ES-I3 (cell line): ENCODE measurements at regions not wholly inside any gene's neighbourhood (a gene's known extent, or its start where the extent isn't known, plus 50 kb on each side); places are given as distances from the start of the nearest gene placed in this dataset.
"Not testable (repeated sequence)": the region's sequence is repeated elsewhere in the genome, so short reads cannot be mapped to it uniquely, and the experiment has no call there.

Source experiments
- H3K36me3 ChIP-seq: 2 replicates; pipeline ENCODE4 v1.6.1; 2013; ENCODE audit warnings: mild to moderate bottlenecking, low read length, control low read depth, moderate library complexity; ENCODE audit not compliant: insufficient read depth
- H3K4me1 ChIP-seq: 2 replicates; pipeline ENCODE4 v1.6.1; 2013; ENCODE audit warnings: mild to moderate bottlenecking, control low read depth, low read length; ENCODE audit not compliant: insufficient read depth
- H3K9ac ChIP-seq: 2 replicates; pipeline ENCODE4 v1.6.1; 2013; ENCODE audit warnings: low read depth, mild to moderate bottlenecking, low read length, moderate library complexity
- H3K9me3 ChIP-seq: 2 replicates; pipeline ENCODE4 v1.6.1; 2013; ENCODE audit warnings: mild to moderate bottlenecking, low read length, moderate library complexity; ENCODE audit not compliant: control insufficient read depth, insufficient read depth

DNA sequence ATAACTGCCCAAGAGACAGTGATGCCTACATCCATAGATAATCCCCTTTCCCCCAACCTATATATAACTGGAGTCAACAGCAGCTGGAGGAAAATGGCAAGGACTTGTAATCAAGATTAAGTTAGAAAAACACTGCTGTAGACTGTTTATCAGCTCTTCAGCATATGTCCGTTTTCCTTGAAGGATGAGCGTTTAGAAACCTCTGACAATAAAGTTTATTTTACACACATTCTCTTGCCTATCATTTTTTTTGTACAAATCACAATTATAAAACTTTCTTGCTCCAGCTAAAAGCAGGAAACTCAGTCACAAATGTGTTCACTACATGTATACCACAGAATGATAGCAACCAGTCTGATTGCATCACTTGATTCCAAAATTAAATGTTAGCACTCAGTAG lies 50.8 kb downstream of the PPIAL4G start:
- H3K4me1 ChIP-seq, H3K9me3 ChIP-seq, H3K36me3 ChIP-seq, H3K9ac ChIP-seq: not testable (repeated sequence)

DNA sequence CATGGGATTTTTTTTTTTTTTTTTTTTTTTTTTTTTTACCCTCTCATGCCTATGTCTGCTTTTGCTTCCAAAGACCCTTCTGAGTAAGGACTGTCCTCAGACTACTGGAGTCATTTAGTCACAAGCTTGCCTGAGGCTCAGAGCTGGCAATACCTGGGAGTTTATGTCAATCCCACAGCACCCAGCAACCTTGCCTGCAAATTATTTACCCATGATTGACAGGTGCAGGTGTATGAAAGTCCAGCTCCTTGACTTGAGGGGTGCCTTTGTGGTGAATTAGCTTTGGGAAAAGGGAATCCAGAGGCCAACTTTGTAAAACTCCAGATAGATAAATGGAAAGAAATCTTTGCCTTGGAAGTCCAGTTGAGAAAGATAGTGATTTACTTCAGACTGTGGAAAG lies 53.2 kb downstream of the PPIAL4G start:
- H3K4me1 ChIP-seq, H3K9me3 ChIP-seq, H3K36me3 ChIP-seq, H3K9ac ChIP-seq: not testable (repeated sequence)

DNA sequence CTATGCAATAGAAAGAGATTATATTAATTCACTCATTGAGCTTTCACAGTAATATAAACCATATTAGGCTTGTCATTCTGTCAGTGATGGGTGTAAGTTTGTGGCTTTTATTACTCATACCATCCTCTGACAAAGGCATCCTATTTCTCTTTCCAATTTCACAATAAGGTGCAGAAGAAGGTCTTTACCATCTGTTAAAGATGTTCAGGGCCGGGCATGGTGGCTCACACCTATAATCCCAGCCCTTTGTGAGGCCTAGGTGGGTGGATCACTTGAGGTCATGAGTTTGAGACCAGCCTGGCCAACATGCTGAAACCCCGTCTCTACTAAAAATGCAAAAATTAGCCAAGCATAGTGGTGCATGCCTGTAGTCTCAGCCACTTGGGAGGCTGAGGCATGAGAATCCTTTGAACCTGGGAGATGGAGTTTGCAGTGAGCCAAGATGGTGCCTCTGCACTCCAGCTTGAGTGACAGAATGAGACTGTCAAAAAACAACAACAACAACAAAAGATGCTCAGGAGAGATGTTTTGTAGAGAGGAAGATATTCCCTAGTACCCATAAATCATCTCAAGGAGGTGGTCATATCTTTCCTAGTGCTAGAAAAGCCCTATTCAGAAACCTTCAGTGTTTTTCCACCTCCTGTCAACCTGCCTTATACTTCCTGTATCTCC lies 56.0 kb downstream of the PPIAL4G start:
- not testable (repeated sequence) for H3K36me3 ChIP-seq, H3K9me3 ChIP-seq, H3K9ac ChIP-seq, H3K4me1 ChIP-seq

DNA sequence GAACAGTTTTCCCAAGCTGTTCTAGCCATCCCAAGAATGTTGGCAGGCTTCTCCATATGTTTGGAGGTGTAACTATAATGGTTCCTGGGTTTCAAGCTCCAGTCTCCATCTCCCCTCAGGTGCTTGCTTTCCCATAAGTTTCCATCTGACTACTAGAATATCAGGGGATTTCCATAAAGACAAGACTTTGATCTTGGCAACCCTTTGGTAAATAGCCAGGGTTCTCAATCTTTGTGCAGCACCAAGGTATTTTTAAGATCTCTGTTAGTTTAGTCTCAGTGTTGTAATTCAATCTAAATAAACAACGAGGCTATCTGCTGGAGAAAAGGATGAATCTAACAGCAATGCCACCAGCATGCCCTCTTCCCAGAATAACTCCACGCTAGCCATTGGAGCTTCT lies 56.7 kb downstream of the PPIAL4G start:
- not testable (repeated sequence) for H3K36me3 ChIP-seq, H3K4me1 ChIP-seq, H3K9me3 ChIP-seq, H3K9ac ChIP-seq

DNA sequence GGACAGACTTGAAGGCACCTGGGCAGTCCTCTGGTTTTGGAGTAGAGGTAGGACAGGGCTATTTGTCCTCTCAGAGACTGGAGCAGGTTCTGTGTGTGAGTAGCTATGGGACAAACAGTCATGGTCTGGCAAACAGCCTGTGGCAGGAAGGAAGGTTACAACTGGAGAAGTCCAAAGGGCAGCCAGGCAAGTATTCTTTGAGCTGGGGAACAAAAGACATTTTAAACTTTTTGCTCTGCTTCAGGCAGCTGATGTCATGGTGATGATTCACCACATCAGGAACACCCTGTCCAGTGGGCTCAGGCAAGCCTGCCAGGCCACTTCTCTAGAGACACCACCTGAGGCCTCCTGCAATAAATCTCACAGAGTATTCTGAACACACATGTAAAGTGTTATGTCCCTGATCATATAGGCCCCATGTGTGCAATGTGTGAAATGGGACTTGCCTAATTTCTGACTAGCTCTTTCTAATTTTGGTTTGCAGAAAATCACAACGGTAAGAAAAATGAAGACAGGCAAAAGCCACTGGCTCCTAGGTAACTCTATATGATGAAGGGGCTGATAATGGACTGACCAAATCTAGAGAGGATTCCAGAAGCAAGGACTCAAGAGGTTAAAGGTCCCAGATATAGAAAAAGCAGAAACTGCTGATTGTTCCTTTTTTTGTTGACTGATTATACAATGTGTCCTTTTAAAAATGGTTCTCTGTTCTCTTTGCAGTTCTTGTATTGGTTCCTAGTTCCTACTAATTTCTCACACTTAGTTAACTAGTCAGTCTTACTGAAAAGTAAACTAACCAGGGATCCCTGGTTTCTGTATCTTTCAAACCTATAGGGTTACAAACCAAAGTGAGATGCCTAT lies 58.7 kb downstream of the PPIAL4G start:
- not testable (repeated sequence) for H3K9me3 ChIP-seq, H3K4me1 ChIP-seq, H3K36me3 ChIP-seq, H3K9ac ChIP-seq

DNA sequence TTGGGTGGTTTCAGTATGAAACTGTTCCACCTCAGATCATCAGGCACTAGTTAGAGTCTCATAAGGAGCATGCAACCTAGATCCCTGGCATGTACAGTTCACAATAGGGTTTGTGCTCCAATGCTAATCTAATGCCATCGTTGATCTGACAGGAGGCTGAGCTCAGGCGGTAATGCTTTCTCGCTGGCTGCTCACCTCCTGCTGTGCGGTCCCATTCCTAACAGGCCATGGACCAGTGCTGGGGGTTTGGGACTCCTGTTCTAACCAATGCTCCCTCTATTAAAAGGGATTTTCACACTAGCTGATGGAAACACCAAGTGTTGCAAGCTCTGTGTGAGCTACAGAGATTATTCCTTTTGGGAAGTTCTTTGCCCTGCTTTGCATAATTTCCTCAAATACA lies 60.2 kb downstream of the PPIAL4G start:
- H3K4me1 ChIP-seq, H3K9me3 ChIP-seq, H3K36me3 ChIP-seq, H3K9ac ChIP-seq: not testable (repeated sequence)

DNA sequence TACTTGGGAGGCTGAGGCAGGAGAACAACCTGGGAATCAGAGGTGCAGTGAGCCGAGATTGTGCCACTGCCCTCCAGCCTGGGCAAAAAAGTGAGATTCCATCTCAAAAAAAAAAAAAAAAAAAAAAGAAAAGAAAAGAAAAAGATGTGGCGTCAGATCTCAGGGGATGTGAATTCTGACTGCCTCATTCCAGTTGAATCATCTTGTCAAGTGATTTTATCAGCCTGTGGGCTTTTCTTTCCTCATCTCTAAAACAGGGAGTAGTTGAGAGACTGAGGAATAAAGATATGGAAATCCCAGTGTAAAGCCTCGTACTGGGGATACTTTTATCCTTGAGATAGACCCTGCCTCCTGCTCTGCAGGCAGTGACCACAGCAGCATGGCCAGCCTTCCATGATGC lies 65.9 kb downstream of the PPIAL4G start:
- H3K9ac ChIP-seq, H3K4me1 ChIP-seq, H3K36me3 ChIP-seq, H3K9me3 ChIP-seq: not testable (repeated sequence)

DNA sequence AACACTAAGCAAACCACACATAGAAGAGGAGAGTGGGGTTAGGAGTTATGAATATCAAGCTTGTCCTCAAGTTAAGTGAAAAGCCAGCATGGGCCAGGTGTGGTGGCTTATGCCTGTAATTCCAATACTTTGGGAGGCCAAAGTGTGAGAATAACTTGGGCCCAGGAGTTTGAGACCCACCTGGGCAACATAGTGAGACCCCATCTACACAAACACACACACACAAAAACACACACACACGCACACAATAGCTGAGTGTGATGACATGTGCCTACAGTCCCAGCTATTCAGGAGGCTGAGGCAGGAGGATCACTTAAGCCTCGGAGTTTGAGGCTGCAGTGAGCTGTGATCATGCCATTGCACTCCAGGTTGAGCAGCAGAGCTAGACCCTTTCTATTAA lies 69.7 kb downstream of the PPIAL4G start:
- H3K9ac ChIP-seq, H3K4me1 ChIP-seq, H3K36me3 ChIP-seq, H3K9me3 ChIP-seq: not testable (repeated sequence)

DNA sequence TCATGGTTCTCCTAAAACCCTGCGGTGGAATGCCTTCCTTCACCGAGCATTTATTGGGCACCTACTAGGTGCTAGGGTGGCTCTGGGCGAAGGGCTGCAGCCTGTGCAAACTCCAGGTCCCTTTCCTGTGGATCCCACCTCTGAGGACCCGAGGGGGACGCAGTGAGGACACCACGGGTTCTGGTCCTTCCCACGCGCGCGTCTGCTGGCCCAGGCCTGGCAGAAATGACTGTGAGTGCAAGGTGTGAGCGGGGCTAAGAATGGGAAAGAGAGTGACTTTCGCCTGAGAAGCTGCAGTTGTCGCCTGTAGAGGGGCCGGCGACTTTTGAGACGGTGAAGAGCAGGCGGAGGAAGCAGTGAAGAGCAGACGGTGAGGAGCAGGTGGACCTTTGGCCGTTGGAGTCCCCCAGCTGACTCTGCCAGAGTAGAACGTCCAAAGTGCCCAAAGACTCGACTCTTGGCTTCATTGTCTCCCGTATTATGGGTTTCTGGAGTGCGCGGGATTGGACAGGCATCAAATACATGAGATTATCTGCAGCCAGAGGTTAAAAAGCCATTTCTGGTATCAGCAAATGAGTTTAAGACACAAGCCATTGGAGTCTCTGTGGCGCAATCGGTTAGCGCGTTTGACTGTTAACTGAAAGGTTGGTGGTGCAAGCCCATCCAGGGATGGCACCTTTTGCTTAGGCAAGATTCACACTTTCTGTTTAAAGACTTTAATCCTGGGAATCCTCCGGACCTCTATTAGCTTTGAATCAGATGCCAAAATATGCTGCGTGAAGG lies 78.1 kb downstream of the PPIAL4G start:
- not testable (repeated sequence) for H3K9ac ChIP-seq

DNA sequence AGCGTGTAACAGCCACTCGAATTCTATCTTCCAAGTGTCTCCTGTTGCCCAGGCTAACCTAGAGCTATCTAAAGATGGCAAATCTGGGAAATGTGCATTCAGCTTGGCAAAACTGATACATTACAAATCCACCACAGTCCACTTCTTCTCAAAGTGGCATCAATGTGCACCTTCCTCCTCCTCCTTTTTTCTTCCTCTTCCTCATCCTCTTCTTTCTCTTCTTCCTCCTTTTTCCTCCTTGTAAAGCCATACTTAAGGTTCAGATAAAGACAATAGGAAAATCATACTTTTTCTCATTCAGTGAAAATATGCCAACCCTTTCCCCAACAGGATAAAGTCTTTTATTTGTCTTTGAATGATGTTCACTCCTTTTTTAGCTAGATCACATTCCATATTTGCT lies 79.2 kb downstream of the PPIAL4G start:
- not testable (repeated sequence) for H3K9ac ChIP-seq, H3K4me1 ChIP-seq, H3K36me3 ChIP-seq, H3K9me3 ChIP-seq

More for the DNA sequence above, 78.1 kb downstream of the PPIAL4G start:
- H3K4me1 ChIP-seq, H3K36me3 ChIP-seq, H3K9me3 ChIP-seq: not testable (repeated sequence)

DNA sequence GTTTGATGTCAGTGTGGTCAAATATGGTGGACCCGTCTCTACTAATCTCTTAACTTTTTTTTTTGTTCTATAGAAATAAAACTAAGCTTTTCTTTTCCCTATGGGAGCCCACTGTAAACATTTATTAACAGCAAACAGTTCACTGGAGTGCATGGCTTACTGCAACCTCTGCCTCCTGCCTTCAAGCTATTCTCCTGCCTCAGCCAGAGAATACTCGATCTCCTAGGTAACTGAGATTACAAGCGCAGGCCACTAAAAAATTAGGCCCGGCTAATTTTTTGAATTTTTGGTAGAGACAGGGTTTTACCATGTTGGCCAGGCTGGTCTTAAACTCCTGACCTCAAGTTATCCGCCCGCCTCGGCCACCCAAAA lies 80.0 kb downstream of the PPIAL4G start:
- H3K36me3 ChIP-seq, H3K4me1 ChIP-seq, H3K9ac ChIP-seq, H3K9me3 ChIP-seq: not testable (repeated sequence)

DNA sequence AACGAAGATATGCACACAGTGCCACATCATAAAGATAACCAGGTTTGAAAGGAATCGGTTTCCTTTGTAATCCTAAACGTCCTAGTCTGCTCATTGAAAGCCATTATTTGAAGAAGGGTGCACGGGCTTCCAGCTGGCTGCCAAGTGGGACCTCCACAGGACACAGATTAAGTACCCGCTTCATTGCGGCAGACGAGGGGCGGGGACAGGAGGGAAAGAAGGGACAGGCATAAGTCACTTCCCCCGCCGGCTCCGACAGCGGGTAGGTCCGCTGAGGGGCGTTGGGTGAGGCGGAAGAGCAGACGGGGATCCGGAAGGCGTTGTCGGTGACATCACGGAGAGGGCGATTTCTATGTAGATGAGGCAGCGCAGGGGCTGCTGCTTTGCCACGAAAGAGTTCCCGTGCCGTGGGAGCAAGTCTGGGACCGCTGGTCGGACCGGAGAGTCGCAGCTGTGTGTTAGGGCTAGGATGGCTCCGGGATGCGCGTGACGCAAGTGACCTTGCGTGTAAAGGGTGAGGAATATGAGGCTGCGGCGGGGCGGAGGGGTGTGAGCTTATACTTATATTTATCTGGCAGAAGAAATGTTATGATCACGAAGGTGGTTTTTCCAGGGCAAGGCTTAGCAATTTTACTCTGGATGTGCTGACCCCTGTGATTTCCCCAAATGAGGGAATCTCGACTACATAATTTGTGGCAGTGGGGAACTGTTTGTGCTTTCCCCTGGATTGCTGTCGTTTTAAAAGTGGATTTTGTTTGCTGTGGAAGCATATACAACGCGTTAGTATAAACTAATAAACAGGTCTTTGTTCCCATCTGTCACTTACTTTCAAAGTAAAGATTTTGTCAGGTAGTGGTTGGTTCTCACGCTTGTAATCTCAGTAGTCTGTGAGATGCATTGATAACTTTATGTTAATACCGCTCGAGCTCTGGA lies 80.7 kb downstream of the PPIAL4G start:
- H3K9ac ChIP-seq, result peak overlapping the region; percentile 64
- not testable (repeated sequence) for H3K4me1 ChIP-seq, H3K36me3 ChIP-seq, H3K9me3 ChIP-seq

DNA sequence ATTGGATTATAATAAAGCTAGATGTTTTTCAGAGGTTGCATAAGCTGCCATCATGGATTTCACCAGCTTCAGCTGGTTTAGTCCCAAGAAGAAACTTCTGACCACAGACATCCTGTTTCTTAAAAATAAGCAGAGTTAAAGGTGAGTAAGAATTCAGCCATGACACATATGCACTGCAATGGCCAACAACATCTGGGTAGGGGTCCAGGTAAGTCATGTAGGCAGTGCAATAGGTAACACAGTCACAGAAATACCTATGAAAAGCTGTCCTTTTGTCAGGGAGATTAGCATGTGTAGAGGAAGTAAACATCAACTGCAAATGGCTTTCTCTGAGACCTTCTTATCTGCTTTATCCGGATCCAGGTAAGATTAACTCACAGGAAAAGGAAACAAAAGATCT lies 85.6 kb downstream of the PPIAL4G start:
- not testable (repeated sequence) for H3K9ac ChIP-seq, H3K9me3 ChIP-seq, H3K4me1 ChIP-seq, H3K36me3 ChIP-seq

DNA sequence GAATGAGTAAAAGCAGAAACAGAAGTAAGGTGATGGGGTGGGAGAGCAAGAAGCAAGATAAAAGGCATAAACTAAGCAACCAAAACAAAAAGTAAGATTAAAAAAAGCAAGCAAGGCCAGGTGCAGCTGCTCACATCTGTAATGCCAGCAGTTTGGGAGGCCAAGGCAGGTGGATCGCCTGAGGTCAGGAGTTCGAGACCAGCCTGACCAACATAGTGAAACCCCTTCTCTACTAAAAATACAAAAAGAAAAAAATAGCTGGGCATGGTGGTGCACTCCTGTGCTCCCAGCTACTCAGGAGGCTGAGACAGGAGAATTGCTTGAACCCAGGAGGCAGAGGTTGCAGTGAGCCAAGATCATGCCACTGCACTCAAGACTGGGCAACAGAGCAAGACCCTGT lies 90.6 kb downstream of the PPIAL4G start:
- H3K9me3 ChIP-seq, H3K9ac ChIP-seq, H3K36me3 ChIP-seq, H3K4me1 ChIP-seq: not testable (repeated sequence)
